Activated T-helper 9 cell treated with anti-CD3 and anti-CD28 coated beads, Interleukin-2, amount 50 U/mL, for 16 hours (primary cell): ENCODE measurements at regions not wholly inside any gene's neighbourhood (a gene's known extent, or its start where the extent isn't known, plus 50 kb on each side); places are given as distances from the start of the nearest gene placed in this dataset.
A peak's percentile ranks its signal among the peaks of the same experiment; 100 is the strongest.
"Not testable (repeated sequence)": the region's sequence is repeated elsewhere in the genome, so short reads cannot be mapped to it uniquely, and the experiment has no call there.

Experiments used
- DNase-seq: peaks from one replicate; pipeline ENCODE4 v3.0.0-alpha.2; 2020; ENCODE audit warnings: low read depth

- DNase-seq = no peak
These were observed 85.0 kb upstream of the AK4 start for GRCh38 chr1:65063025-65063424.

- DNase-seq = no peak
These were observed 83.0 kb upstream of the AK4 start for GRCh38 chr1:65064981-65065380.

GRCh38 chr1:65065524-65066418 lies 82.2 kb upstream of the AK4 start:
- DNase-seq = no peak

- DNase-seq = no peak
These were observed 81.6 kb upstream of the AK4 start for GRCh38 chr1:65066419-65066765.

DNA sequence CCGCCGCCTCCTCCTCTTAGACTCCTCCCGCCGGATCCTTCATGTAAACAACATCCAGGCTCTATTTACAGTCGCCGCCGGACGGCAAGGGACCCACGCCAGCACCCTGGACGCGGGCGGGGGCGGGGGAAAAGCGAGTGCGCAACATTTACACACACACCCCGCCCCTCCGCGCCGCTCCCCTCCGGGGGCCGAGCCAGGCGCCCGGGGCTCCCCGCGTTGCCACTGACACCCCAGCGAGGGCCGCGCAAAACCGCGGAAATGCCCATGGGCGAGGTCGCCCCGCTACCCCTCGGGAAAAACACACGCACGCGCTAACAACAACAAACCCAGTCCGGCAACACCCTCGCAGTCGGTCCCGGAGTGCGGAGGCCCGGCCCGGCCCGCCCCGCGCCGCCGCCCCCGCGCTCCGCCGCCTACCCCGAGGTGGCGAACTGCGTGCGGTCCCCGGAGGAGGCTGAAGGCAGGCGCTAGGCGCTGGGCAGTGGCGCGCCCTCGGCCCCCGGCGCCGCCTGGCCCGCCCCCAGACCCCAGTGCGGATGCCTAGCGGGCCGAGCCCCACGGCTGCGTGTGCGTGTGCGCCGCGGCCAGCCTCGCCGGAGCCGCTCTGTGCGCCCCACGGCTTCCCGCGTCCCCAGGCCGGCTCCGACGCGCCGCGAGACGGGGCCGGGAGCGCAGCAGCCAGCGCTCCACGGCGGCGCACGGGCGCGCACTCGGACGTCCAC lies 81.1 kb upstream of the AK4 start:
- DNase-seq = peak; percentile 73

GRCh38 chr1:65067491-65068201 lies 80.4 kb upstream of the AK4 start:
- DNase-seq = peak; percentile 29

DNA sequence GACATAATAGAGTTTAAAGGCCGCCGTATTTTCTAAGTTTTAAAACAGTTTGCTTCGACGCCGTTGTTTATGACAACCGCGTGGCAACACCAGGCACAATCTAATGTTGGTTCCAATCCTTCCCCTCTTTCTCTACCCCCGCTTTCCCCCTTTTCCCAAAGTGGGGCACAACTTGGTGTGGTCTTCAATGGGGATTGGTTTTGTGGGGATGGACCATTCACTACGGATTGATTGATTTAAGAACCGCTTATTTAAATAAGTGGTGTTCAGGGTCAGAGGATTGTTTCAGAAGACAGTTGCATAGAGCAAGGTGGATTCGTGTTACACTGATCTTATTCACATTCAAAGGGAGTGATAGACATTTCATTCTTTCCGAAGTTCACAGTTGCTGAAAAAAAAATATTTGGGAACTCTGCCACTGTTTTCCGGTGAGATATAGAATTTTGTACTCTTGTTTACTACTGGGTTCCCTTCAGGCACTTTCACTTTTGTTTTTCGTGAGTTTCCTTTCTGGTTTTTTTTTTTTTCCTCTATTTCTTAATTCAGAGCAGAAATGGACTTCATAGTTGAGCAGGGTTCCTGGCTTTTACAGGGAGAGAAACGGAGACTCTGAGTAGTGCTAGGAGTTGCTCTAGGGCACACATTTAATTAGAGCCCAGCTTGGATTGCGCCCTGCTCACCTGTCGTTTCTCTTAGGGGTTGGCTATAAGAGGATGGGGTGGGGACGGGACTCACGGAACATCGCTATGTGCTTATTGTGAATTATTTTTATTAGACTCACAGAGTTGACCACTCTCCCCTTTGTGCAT lies 79.6 kb upstream of the AK4 start:
- no peak for DNase-seq

DNA sequence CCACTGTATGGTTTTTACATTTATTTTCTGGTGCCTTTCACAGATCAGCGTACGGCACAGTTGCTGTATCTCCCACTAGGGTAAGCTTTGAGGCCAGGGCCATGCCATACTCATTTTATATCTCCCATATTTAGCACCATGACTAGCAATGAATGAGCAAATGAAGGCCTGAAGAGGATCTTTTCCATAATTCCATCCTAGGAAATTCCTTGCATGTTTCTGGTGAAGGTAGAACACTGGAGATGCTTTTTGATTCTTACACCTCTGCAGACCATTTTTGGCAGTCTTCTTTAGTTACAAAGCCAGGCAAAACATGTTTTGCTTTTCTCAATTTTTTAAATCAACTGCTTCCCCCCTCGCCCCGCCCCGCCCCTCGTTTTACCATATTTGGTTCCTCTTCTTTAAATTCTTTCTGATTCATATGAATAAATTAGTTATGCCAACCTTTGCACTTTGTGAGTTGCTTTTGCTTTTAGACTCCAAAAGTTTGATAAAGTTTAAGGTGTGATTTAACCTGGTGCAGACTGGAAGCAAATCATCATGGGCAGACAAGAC lies 78.9 kb upstream of the AK4 start:
- no peak for DNase-seq

DNA sequence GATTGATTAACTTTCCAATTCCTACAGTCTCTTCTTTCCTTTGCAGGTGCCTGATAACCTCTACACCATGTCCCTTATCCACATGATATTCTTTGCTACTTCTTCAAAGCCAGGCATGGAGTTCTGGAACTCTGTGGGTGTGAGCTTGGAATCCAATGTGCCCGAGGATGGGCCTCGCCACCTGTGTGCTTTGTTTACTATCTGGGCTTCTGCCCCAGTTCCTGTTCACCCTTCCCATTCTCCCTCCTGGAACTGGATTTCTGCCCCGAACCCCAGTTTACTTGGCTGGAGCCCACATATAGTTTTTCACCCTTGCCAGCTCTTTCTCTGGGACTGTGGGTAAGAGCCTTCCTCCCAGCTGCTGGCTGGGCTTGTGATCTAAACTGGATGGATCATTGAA lies 75.2 kb upstream of the AK4 start:
- DNase-seq = no peak

DNA sequence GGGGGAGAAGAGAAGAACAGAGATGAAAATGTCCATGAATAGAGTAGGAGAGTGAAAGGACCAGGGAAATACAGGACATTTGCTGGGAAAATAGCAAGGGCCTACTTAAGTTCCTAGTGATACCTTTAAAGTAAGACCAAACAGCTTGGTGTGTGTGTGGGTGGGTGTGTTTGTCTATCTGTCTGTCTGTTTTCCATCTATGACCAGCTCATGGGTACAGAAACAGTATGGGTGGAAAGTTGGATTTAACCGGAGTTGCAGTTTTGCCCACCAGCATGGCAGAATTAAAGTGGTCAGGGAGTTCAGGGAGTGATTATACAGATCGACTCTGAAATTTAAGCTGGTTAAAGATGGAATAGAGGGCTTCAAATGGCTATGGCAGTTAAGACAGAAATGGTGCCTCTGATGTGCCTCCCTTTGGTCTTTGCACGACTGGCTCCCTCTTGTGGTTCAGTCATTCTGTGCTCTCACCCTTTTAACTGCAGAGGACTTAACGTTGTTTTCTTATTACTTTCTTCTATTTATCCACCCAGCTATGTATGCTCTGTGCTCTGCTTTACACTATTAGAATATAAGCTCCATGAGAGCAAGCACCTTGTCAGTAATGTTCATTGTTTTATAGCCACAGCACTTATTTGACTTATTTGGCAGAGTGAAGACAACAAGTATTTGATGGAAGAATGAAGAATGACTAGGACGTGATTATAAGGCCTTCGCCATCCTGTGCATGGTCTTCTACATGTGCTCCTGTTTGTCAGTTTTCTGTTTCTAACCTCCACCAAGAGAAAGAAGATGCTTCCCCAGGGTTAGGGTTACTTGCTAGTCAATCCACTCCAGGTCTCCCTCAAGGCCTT lies 72.7 kb upstream of the AK4 start:
- DNase-seq = peak; percentile 36

DNA sequence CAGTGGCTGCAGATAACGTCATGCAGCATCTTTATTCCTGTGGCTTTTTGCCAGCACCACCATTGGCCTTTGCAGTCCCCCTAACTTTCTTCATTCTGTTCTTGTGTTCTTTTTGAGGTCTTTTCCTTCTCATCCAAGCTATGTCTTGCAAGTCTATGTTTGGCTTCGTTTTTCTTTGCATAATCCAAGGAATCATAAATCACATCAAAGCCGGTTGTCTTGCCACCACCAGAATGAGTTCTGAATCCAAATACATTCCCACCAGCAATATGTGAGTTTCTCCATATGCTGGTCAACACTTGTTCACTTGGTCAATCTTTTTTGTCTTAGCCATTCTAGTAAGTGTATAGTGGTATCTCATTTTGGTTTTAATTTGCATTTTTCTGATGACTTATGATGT lies 70.6 kb upstream of the AK4 start:
- DNase-seq = no peak

DNA sequence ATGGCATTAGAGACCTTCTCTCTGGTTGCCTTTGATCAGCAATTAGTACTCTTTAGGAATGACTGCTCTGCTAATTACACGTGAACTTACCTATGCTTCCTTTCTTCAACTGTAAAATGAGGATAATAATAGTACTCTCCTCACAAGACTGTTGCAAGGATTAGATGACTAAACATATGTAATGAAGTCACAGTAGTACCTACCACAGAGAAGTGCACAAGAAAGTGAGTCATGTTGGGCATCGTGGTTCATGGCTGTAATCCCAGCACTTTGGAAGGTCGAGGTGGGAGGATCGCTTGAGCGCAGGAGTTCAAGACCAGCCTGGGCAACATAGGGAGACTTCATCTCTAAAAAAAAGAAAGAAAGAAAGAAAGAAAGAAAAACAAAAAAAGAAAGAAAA lies 68.1 kb upstream of the AK4 start:
- no peak for DNase-seq

DNA sequence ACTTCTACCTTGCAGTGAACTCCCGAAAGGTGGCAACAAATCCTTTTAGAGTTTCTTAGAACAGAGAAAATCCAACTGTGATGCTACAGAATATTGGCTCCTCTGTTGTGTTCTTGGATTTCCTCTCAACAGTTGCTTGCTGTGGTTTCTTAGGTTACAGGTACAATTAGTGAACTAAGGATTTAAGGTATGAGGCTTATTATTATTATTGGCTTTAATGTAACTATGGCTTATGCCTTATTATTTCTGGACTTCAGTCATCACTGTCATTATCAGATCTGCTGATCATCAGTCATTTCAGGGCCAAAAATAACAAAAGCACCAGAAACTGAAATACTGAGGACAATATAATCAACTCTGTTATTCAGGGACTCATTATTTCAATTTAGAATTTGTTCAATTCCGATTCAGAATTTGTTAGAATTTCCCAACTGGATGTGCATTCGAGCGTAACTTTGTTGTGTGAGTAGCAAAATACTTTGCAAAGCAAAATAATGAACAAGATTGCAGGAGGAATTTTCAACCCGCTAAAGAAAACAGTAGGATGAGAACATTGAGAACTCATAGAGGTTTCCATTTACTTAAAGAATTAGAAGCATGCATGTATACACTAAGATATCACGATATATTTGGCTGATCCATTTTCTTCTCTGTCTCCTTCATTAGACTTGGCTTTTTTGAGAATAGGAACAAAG lies 65.5 kb upstream of the AK4 start:
- DNase-seq = no peak

DNA sequence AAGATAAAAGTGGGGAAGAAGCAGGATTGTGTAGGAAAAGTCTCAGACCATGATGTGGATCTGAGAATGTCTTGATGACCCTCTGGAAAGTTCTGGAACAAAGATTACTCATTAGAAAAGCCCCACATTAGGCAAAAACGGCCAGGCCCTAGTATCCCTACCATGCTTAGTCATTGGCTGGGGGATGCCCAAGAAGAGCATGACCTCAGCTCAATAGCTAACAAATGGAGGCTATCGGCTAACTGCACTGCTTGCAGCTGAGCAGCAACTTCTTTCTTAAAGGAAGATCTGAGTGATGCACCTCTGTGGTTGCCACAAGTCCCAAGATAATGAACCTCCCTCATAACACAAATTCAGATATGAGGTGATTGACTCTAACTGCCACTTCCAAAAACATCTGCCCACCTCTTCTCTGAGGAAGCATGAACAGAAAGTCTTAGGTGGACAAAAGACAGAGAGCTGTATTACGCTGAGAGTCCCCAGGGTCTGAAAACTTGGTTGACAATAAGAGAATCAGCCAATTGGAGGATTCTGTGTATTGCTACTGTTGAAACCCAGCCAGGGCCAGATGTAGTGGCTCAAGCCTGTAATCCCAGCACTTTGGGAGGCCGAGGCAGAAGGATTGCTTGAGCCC lies 64.6 kb upstream of the AK4 start:
- no peak for DNase-seq

DNA sequence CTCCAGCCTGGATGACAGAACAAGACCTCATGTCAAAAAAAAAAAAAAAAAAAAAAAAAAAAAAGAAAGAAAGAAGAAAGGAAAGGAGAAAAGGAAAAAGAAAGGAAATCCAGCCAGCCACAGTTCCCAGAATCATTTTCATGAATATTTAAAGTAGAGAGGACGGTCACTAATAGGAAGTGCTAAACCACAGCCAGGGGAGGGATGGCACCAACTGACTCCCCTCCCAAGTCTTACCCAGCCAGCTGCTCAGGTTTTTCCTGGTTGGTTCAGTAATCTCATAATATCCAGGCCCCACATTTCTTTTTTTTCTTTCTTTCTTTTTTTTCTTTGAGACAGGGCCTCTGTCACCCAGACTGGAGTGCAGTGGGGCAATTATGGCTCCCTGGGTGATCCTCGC lies 63.9 kb upstream of the AK4 start:
- DNase-seq = no peak

DNA sequence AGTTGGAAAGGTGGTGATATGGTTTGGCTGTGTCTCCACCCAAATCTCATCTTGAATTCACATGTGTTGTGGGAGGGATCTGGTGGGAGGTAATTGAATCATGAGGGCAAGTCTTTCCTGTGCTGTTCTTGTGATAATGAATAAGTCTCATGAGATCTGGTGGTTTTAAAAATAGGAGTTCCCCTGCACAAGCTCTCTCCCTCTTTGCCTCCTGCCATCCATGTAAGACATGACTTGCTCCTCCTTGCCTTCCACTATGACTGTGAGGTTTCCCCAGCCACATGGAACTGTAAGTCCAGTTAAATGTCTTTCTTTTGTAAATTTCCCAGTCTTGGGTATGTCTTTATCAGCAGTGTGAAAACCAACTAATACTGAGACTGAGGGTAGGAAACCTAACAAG lies 60.5 kb upstream of the AK4 start:
- not testable (repeated sequence) for DNase-seq

- no peak for DNase-seq
These were observed 57.6 kb upstream of the AK4 start for GRCh38 chr1:65090406-65090805.

- DNase-seq = no peak
These were observed 55.3 kb upstream of the AK4 start for GRCh38 chr1:65092691-65093090.

DNA sequence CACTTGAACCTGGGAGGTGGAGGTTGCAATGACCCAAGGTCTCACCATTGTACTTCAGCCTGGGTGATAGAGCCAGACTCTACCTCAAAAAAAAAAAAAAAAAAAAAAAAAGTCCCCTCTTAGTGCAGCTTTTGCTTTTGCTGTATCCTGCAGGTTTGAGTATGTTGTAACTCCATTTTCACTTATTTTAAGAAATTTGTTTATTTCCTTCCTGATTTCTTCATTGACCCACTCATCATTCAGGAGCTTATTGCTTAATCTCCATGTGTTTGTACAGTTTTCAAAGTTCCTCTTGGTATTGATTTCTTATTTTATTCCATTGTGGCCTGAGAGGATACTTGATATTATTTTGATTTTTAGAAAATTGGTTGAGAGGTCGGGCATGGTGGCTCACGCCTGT lies 50.9 kb upstream of the AK4 start:
- DNase-seq = no peak
